Keratinocyte (primary cell): ENCODE measurements at regions not wholly inside any gene's neighbourhood (a gene's known extent, or its start where the extent isn't known, plus 50 kb on each side); places are given as distances from the start of the nearest gene placed in this dataset.

ENCODE experiments used
- DNase-seq: peaks from one replicate; pipeline ENCODE4 v3.0.0-alpha.2; 2011; ENCODE audit warnings: low read depth, missing footprints, low spot score
- FAIRE-seq: peaks from 2 replicates; lab custom pipeline; 2011; peaks lifted over from hg19 to GRCh38; lab: Jason Lieb, UNC
- H2AFZ ChIP-seq: 2 replicates; pipeline ENCODE4 v1.6.0; 2012; ENCODE audit warnings: low read length, control low read depth, inconsistent platforms; ENCODE audit not compliant: control insufficient read depth
- H3K27ac ChIP-seq: 2 replicates; pipeline ENCODE4 v1.5.1; 2011; ENCODE audit warnings: low read length; ENCODE audit not compliant: control insufficient read depth, insufficient read depth
- H3K27me3 ChIP-seq: 3 replicates; pipeline ENCODE4 v1.6.0; 2011; ENCODE audit warnings: low read length; ENCODE audit not compliant: control insufficient read depth, insufficient read depth; ENCODE audit errors: extremely low read depth
- H3K36me3 ChIP-seq, 2 experiments: 2 replicates in 1 of 2; 3 replicates in 1 of 2; pipeline ENCODE4 v1.5.1; 2011; ENCODE audit warnings: low read length in 2 of 2, mild to moderate bottlenecking in 1 of 2; ENCODE audit not compliant: control insufficient read depth in 2 of 2, insufficient read depth in 2 of 2; ENCODE audit errors: extremely low read depth in 1 of 2
- H3K4me1 ChIP-seq: 3 replicates; pipeline ENCODE4 v1.5.1; 2011; ENCODE audit warnings: low read length; ENCODE audit not compliant: control insufficient read depth, insufficient read depth; ENCODE audit errors: extremely low read depth
- H3K4me2 ChIP-seq: 3 replicates; pipeline ENCODE4 v1.6.0; 2011; ENCODE audit warnings: low read depth, low read length; ENCODE audit not compliant: control insufficient read depth, insufficient read depth; ENCODE audit errors: extremely low read depth
- H3K4me3 ChIP-seq, 3 experiments: fragments of 200-600 bp in 1 of 3; sonication (generic) in 1 of 3; 2 replicates in 2 of 3; 3 replicates in 1 of 3; pipeline ENCODE4 v1.5.1; 2011 to 2016; ENCODE audit warnings: low read length in 3 of 3, mild to moderate bottlenecking in 3 of 3, control low read depth in 2 of 3, inconsistent platforms in 1 of 3, low read depth in 1 of 3, mixed read lengths in 1 of 3, mixed run types in 1 of 3, moderate library complexity in 1 of 3; ENCODE audit not compliant: control insufficient read depth in 2 of 3, insufficient read depth in 2 of 3; ENCODE audit errors: extremely low read depth in 1 of 3
- H3K79me2 ChIP-seq: 2 replicates; pipeline ENCODE4 v1.6.0; 2012; ENCODE audit warnings: low read length; ENCODE audit not compliant: control insufficient read depth, insufficient read depth
- H3K9ac ChIP-seq: 3 replicates; pipeline ENCODE4 v1.6.0; 2011; ENCODE audit warnings: low read length; ENCODE audit not compliant: control insufficient read depth, insufficient read depth; ENCODE audit errors: extremely low read depth
- H3K9me1 ChIP-seq: 3 replicates; pipeline ENCODE4 v1.6.0; 2011; ENCODE audit warnings: low read length; ENCODE audit not compliant: control insufficient read depth, insufficient read depth; ENCODE audit errors: extremely low read depth
- H3K9me3 ChIP-seq: 2 replicates; pipeline ENCODE4 v1.5.1; 2012; ENCODE audit warnings: low read depth, low read length; ENCODE audit not compliant: control insufficient read depth
- H4K20me1 ChIP-seq: 3 replicates; pipeline ENCODE4 v1.6.0; 2011; ENCODE audit warnings: low read length; ENCODE audit not compliant: control insufficient read depth, insufficient read depth; ENCODE audit errors: extremely low read depth
- CTCF ChIP-seq, 3 experiments: IDR thresholded peaks in 1 of 3; conservative IDR thresholded peaks in 1 of 3; optimal IDR thresholded peaks in 1 of 3; 2 replicates in 2 of 3; 3 replicates in 1 of 3; pipeline versions ENCODE3 to v1.5.1; 2011; ENCODE audit warnings: low read length in 3 of 3, mild to moderate bottlenecking in 3 of 3, moderate library complexity in 2 of 3, control low read depth in 1 of 3, inconsistent platforms in 1 of 3; ENCODE audit not compliant: insufficient read depth in 2 of 3; ENCODE audit errors: extremely low read depth in 1 of 3
- EZH2 ChIP-seq: IDR thresholded peaks from one replicate; pipeline ENCODE4 v1.6.1; 2012; ENCODE audit warnings: inconsistent platforms, mild to moderate bottlenecking, low read length, moderate library complexity
- dilution Hi-C: fragments of 300-500 bp; cut with MboI; formaldehyde crosslinking; loops from one replicate; pipeline ENCODE4 v1.7.0; 2020; ENCODE audit warnings: low sequenced_read_pairs; ENCODE audit not compliant: extremely low pct_ligation_motif_present

DNA sequence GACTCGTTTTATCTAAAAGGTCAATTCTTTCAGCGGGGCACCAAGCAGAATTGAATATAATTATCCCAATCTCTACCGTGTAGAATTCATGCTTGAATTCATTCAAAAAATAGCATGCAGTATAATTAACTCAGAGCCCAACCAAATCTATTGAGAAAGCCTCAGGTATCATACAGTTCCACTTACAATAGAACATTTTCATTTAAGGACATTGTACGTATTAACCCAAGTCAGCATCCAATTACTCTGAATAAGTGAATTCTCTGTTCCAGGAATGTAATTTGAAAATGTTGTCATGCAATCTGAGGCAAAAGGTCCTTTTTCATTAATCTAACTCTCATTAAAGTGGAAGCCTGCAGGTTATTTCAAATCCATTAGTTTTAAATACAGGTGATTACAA, 78.5 kb downstream of the SALL1 start:
- dilution Hi-C loops: no loop called here
- TF ChIP-seq EZH2 (no peak), CTCF (optimal IDR thresholded peaks at IDR 0.05 in 1 of 3, IDR thresholded peaks at IDR 0.05 in 1 of 3, conservative IDR thresholded peaks at IDR 0.05 in 1 of 3; ENCODE audit: extremely low read depth in 1 of 3, insufficient read depth in 2 of 3, low read length in 3 of 3) (no peak)
- H3K9ac ChIP-seq: no peak overlapping the region
- no peaks in the 10 kb centered on the region for H3K9me1 ChIP-seq
- H3K79me2 ChIP-seq: no peaks in the 10 kb centered on the region
- FAIRE-seq (no peak), DNase-seq (no peak)
- H3K36me3 ChIP-seq: no peaks in the 10 kb centered on the region
- no peaks in the 10 kb centered on the region for H3K9me3 ChIP-seq
- no peaks in the 10 kb centered on the region for H3K4me1 ChIP-seq
- no peak overlapping the region for H3K27ac ChIP-seq
- no peaks in the 10 kb centered on the region for H3K27me3 ChIP-seq
- H3K4me2 ChIP-seq: no peak overlapping the region
- no peaks in the 10 kb centered on the region for H4K20me1 ChIP-seq
- H3K4me3 ChIP-seq: no peak overlapping the region
- no peak overlapping the region for H2AFZ ChIP-seq

- no peak for DNase-seq
- Histone ChIP-seq H3K4me1 (no peaks in the 10 kb centered on the region), H3K27me3 (no peaks in the 10 kb centered on the region), H3K9me1 (no peaks in the 10 kb centered on the region), H3K79me2 (no peaks in the 10 kb centered on the region), H3K4me2 (no peak overlapping the region), H4K20me1 (no peaks in the 10 kb centered on the region), H3K9ac (no peak overlapping the region), H3K36me3 (no peaks in the 10 kb centered on the region), H3K27ac (no peak overlapping the region), H3K4me3 (no peak overlapping the region), H2AFZ (no peak overlapping the region), H3K9me3 (no peaks in the 10 kb centered on the region)
- dilution Hi-C loops: no loop called here
- TF ChIP-seq EZH2: no peak
- TF ChIP-seq CTCF (optimal IDR thresholded peaks at IDR 0.05 in 1 of 3, IDR thresholded peaks at IDR 0.05 in 1 of 3, conservative IDR thresholded peaks at IDR 0.05 in 1 of 3; ENCODE audit: extremely low read depth in 1 of 3, insufficient read depth in 2 of 3, low read length in 3 of 3): no peak
- FAIRE-seq: no peak
These were observed 79.7 kb downstream of the SALL1 start for GRCh38 chr16:51071326-51071725.
